IMR-90 (cell line): ENCODE measurements at regions not wholly inside any gene's neighbourhood (a gene's known extent, or its start where the extent isn't known, plus 50 kb on each side); places are given as distances from the start of the nearest gene placed in this dataset.

Experiments used
- ATAC-seq: fragments of 200-7000 bp; cut with Tn5 transposase; 2 replicates; pipeline ENCODE4 v1.9.1; 2020; ENCODE audit warnings: low read depth, mild to moderate bottlenecking, moderate library complexity
- BruUV-seq: library from RNA; stranded (reverse); fragments of 400-500 nt; replicated peaks from 2 replicates; lab custom pipeline; 2021; lab: Mats Ljungman, UMichigan
- CTCF ChIA-PET: fragments of 300-600 bp; formaldehyde crosslinking; extraction: SDS; loops from one replicate; lab custom pipeline; 2021; ENCODE audit warnings: antibody characterized with exemption; lab: Yijun Ruan, JAX
- POLR2A ChIA-PET: fragments of 300-600 bp; sonication (Branson Sonifier 250); formaldehyde crosslinking; loops from one replicate; lab custom pipeline; 2022; ENCODE audit warnings: antibody characterized with exemption; ENCODE audit not compliant: unreplicated experiment; lab: Charles Lee
- DNase-seq: peaks from one replicate; pipeline ENCODE4 v3.0.0; 2013
- H2AFZ ChIP-seq: replicated peaks from 2 replicates; pipeline ENCODE3; 2013; ENCODE audit warnings: low read length, mild to moderate bottlenecking; ENCODE audit not compliant: poor library complexity
- H2AK5ac ChIP-seq: 2 replicates; pipeline ENCODE4 v1.6.1; 2013; ENCODE audit warnings: low read depth, low read length, inconsistent platforms
- H2AK9ac ChIP-seq: replicated peaks from 2 replicates; pipeline ENCODE3; 2013; ENCODE audit warnings: mild to moderate bottlenecking, low read depth, low read length, moderate library complexity; ENCODE audit not compliant: poor library complexity
- H2BK120ac ChIP-seq: 2 replicates; pipeline ENCODE4 v1.6.1; 2013; ENCODE audit warnings: low read depth, low read length, inconsistent platforms
- H2BK15ac ChIP-seq: 3 replicates; pipeline ENCODE4 v1.6.1; 2013; ENCODE audit warnings: low read depth, low read length, inconsistent platforms
- H2BK20ac ChIP-seq: 2 replicates; pipeline ENCODE4 v1.6.1; 2013; ENCODE audit warnings: low read depth, mild to moderate bottlenecking, inconsistent platforms, low read length, moderate library complexity
- H2BK5ac ChIP-seq: 2 replicates; pipeline ENCODE4 v1.6.1; 2013; ENCODE audit warnings: mild to moderate bottlenecking, low read depth, low read length, inconsistent platforms; ENCODE audit not compliant: poor library complexity, severe bottlenecking
- H3K14ac ChIP-seq: replicated peaks from 2 replicates; pipeline ENCODE4 v1.6.1; 2013; ENCODE audit warnings: low read depth, low read length, inconsistent platforms
- H3K18ac ChIP-seq: 2 replicates; pipeline ENCODE4 v1.6.1; 2013; ENCODE audit warnings: low read depth, low read length, control low read depth
- H3K23ac ChIP-seq: 2 replicates; pipeline ENCODE4 v1.6.1; 2013; ENCODE audit warnings: low read depth, low read length, inconsistent platforms
- H3K27ac ChIP-seq: 2 replicates; pipeline ENCODE4 v1.5.1; 2013; ENCODE audit warnings: mild to moderate bottlenecking, control low read depth, low read length; ENCODE audit not compliant: insufficient read depth
- H3K27me3 ChIP-seq: 2 replicates; pipeline ENCODE4 v1.6.1; 2013; ENCODE audit warnings: low read length; ENCODE audit not compliant: control insufficient read depth, insufficient read depth
- H3K36me3 ChIP-seq: 2 replicates; pipeline ENCODE4 v1.6.1; 2013; ENCODE audit warnings: low read length, mixed read lengths; ENCODE audit not compliant: control insufficient read depth, insufficient read depth
- H3K4ac ChIP-seq: 2 replicates; pipeline ENCODE4 v1.6.1; 2013; ENCODE audit warnings: low read depth, low read length, inconsistent platforms
- H3K4me1 ChIP-seq: 2 replicates; pipeline ENCODE4 v1.6.1; 2013; ENCODE audit warnings: low read length, mixed read lengths; ENCODE audit not compliant: control insufficient read depth, insufficient read depth
- H3K4me2 ChIP-seq: 2 replicates; pipeline ENCODE4 v1.6.1; 2013; ENCODE audit warnings: low read depth, mild to moderate bottlenecking, control low read depth, low read length, moderate library complexity
- H3K4me3 ChIP-seq: 2 replicates; pipeline ENCODE4 v1.5.1; 2013; ENCODE audit warnings: low read depth, mild to moderate bottlenecking, control low read depth, low read length, moderate library complexity; ENCODE audit not compliant: insufficient read depth
- H3K56ac ChIP-seq: 2 replicates; pipeline ENCODE4 v1.6.1; 2013; ENCODE audit warnings: low read length, inconsistent platforms; ENCODE audit not compliant: insufficient read depth; ENCODE audit errors: extremely low read depth
- H3K79me1 ChIP-seq, 2 experiments: 2 replicates each; pipeline ENCODE4 v1.6.1; 2013; ENCODE audit warnings: low read length in 2 of 2, inconsistent platforms in 1 of 2, low read depth in 1 of 2
- H3K9ac ChIP-seq: 2 replicates; pipeline ENCODE4 v1.6.1; 2013; ENCODE audit warnings: low read depth, low read length, control low read depth
- H3K9me1 ChIP-seq: 2 replicates; pipeline ENCODE4 v1.6.1; 2013; ENCODE audit warnings: low read length, inconsistent platforms; ENCODE audit not compliant: insufficient read depth
- H3K9me3 ChIP-seq: 2 replicates; pipeline ENCODE4 v1.6.1; 2013; ENCODE audit warnings: low read length; ENCODE audit not compliant: control insufficient read depth, insufficient read depth
- H4K20me1 ChIP-seq: 2 replicates; pipeline ENCODE4 v1.6.1; 2013; ENCODE audit warnings: low read length, inconsistent platforms; ENCODE audit not compliant: insufficient read depth
- H4K5ac ChIP-seq: 2 replicates; pipeline ENCODE4 v1.6.1; 2013; ENCODE audit warnings: mild to moderate bottlenecking, low read depth, low read length, control low read depth
- H4K8ac ChIP-seq, 2 experiments: 2 replicates each; pipeline ENCODE4 v1.6.1; 2013; ENCODE audit warnings: low read depth in 2 of 2, low read length in 2 of 2, control low read depth in 1 of 2, inconsistent platforms in 1 of 2
- H4K91ac ChIP-seq: 2 replicates; pipeline ENCODE4 v1.6.1; 2013; ENCODE audit warnings: low read depth, low read length, inconsistent platforms; ENCODE audit not compliant: insufficient read depth
- FOS ChIP-seq: fragments of 150-350 bp; IDR thresholded peaks from 2 replicates; pipeline ENCODE4 v1.6.1; 2016; ENCODE audit warnings: low read depth, low read length
- MAFK ChIP-seq: IDR thresholded peaks from 2 replicates; pipeline ENCODE4 v1.6.1; 2012; ENCODE audit warnings: low read depth, low read length, improper control_type of control experiment
- MAZ ChIP-seq: IDR thresholded peaks from 2 replicates; pipeline ENCODE4 v1.6.1; 2012; ENCODE audit warnings: low read depth, mild to moderate bottlenecking, low read length, improper control_type of control experiment, moderate library complexity, borderline replicate concordance
- NFE2L2 ChIP-seq: fragments of 150-350 bp; IDR thresholded peaks from 2 replicates; pipeline ENCODE4 v1.6.1; 2016; ENCODE audit warnings: low read depth, mild to moderate bottlenecking, low read length
- POLR2A ChIP-seq: IDR thresholded peaks from 2 replicates; pipeline ENCODE4 v1.6.1; 2012; ENCODE audit warnings: mild to moderate bottlenecking, low read depth, low read length
- RAD21 ChIP-seq: IDR thresholded peaks from 2 replicates; pipeline ENCODE4 v1.6.1; 2012; ENCODE audit warnings: low read length, improper control_type of control experiment
- USF2 ChIP-seq: fragments of 150-350 bp; IDR thresholded peaks from 2 replicates; pipeline ENCODE4 v1.6.1; 2017; ENCODE audit warnings: mild to moderate bottlenecking, antibody characterized with exemption, low read length, low read depth
- WGBS, 2 experiments: methylation state at CpG; one replicate each; pipeline versions ENCODE4 v1.1.5 to v1.1.7; 2013; ENCODE audit warnings: missing lambda C conversion rate in 2 of 2; ENCODE audit not compliant: insufficient read length in 1 of 2; ENCODE audit errors: extremely low coverage in 2 of 2; 5-methylcytosine and 5-hydroxymethylcytosine counted together
- dilution Hi-C: fragments of 300-500 bp; cut with HindIII; formaldehyde crosslinking; loops from one replicate; pipeline ENCODE4 v1.14.3; 2018; ENCODE audit warnings: low sequenced_read_pairs; ENCODE audit not compliant: unreplicated experiment
- in situ Hi-C: fragments of 300-500 bp; cut with MboI; formaldehyde crosslinking; loops from 3 replicates; pipeline ENCODE4 v1.14.3; 2019; ENCODE audit warnings: low sequenced_read_pairs, inconsistent platforms, mixed read lengths
- intact Hi-C: fragments of 100-400 bp; cut with micrococcal nuclease; formaldehyde crosslinking; loops from 2 replicates; pipeline ENCODE4 v1.10.0; 2022
- TF ChIP-seq, protein P1 (sequence below): fragments of 150-350 bp; IDR thresholded peaks from 2 replicates; pipeline ENCODE4 v1.6.1; 2016; ENCODE audit warnings: low read depth, mild to moderate bottlenecking, low read length, moderate library complexity, borderline replicate concordance

- Histone ChIP-seq H3K9ac (no peak overlapping the region), H3K14ac (no peak overlapping the region), H3K9me3 (peaks cover 19% of the 10 kb centered on the region), H2BK5ac (no peak overlapping the region), H3K79me1 (no peaks in the 10 kb centered on the region), H3K4me2 (no peak overlapping the region), H3K36me3 (no peaks in the 10 kb centered on the region), H4K5ac (no peak overlapping the region), H2AFZ (no peak overlapping the region), H4K20me1 (no peaks in the 10 kb centered on the region), H4K8ac (no peak overlapping the region), H3K27ac (no peak overlapping the region), H3K23ac (no peak overlapping the region), H2BK15ac (no peak overlapping the region), H2BK120ac (no peak overlapping the region), H3K4me3 (no peak overlapping the region), H3K4ac (no peak overlapping the region), H2AK9ac (no peak overlapping the region), H3K9me1 (no peaks in the 10 kb centered on the region), H3K27me3 (no peaks in the 10 kb centered on the region), H3K4me1 (no peaks in the 10 kb centered on the region), H4K91ac (no peak overlapping the region), H3K18ac (no peak overlapping the region), H3K56ac (no peak overlapping the region), H2AK5ac (no peak overlapping the region), H2BK20ac (no peak overlapping the region)
- DNase-seq (no peak), ATAC-seq (no peak)
- POLR2A ChIA-PET: no interaction called here
- intact Hi-C loops (no loop called here), in situ Hi-C loops (no loop called here), dilution Hi-C loops (no loop called here)
- BruUV-seq: no TSS peak
- CTCF ChIA-PET: no interaction called here
- WGBS, 2 experiments: no CpG with 5 or more reads among the region's 2 CpGs
- no peak for TF ChIP-seq FOS
- no peak for TF ChIP-seq RAD21
- no peak for TF ChIP-seq MAZ
- TF ChIP-seq, protein P1, sequence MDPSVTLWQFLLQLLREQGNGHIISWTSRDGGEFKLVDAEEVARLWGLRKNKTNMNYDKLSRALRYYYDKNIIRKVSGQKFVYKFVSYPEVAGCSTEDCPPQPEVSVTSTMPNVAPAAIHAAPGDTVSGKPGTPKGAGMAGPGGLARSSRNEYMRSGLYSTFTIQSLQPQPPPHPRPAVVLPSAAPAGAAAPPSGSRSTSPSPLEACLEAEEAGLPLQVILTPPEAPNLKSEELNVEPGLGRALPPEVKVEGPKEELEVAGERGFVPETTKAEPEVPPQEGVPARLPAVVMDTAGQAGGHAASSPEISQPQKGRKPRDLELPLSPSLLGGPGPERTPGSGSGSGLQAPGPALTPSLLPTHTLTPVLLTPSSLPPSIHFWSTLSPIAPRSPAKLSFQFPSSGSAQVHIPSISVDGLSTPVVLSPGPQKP: no peak
- TF ChIP-seq USF2: no peak
- TF ChIP-seq POLR2A: no peak
- no peak for TF ChIP-seq NFE2L2
- TF ChIP-seq MAFK: no peak
Observed at GRCh38 chr3:3433711-3434110, 254.2 kb upstream of the CRBN start.
